ENCODE measurements at regions not wholly inside any gene's neighbourhood (a gene's known extent, or its start where the extent isn't known, plus 50 kb on each side); places are given as distances from the start of the nearest gene placed in this dataset.

- no peaks in the 10 kb centered on the region for H4K20me1 ChIP-seq (ENCODE audit: insufficient read depth, low read length)
- H3K79me2 ChIP-seq (ENCODE audit: insufficient read depth, low read length), result no peaks in the 10 kb centered on the region
- no peaks in the 10 kb centered on the region for H3K4me1 ChIP-seq (ENCODE audit: insufficient read depth, low read length)
- no peak overlapping the region for H3K4me2 ChIP-seq (ENCODE audit: insufficient read depth, low read length)
- peaks cover 3% of the 10 kb centered on the region for H3K9me3 ChIP-seq (ENCODE audit: low read depth, low read length)
- TF ChIP-seq CTCF (IDR thresholded peaks at IDR 0.05; ENCODE audit: extremely low read depth, low read depth, low read length), result no peak
- H2AFZ ChIP-seq (ENCODE audit: low read length), result no peak overlapping the region
- DNase-seq (ENCODE audit: insufficient read length, low spot score, missing footprints), result no peak
- no peaks in the 10 kb centered on the region for H3K36me3 ChIP-seq (ENCODE audit: insufficient read depth, low read length)
- no peak overlapping the region for H3K27ac ChIP-seq (ENCODE audit: low read depth, low read length)
- no peak overlapping the region for H3K4me3 ChIP-seq (ENCODE audit: insufficient read depth, low read length)
- H3K27me3 ChIP-seq (ENCODE audit: insufficient read depth, low read length), result no peaks in the 10 kb centered on the region
Measured at GRCh38 chr1:188350104-188350503, 1521.4 kb downstream of the PLA2G4A start.

GRCh38 chr1:188355082-188355481 lies 1526.3 kb downstream of the PLA2G4A start:
- Histone ChIP-seq H3K79me2 (ENCODE audit: insufficient read depth, low read length) (no peaks in the 10 kb centered on the region), H2AFZ (ENCODE audit: low read length) (no peak overlapping the region)

GRCh38 chr1:188355847-188356246 lies 1527.1 kb downstream of the PLA2G4A start:
- no peak for DNase-seq (ENCODE audit: insufficient read length, low spot score, missing footprints)
- no peaks in the 10 kb centered on the region for H3K9me3 ChIP-seq (ENCODE audit: low read depth, low read length)
- H3K4me2 ChIP-seq (ENCODE audit: insufficient read depth, low read length), result no peak overlapping the region
- no peaks in the 10 kb centered on the region for H3K27me3 ChIP-seq (ENCODE audit: insufficient read depth, low read length)
- no peak overlapping the region for H3K4me3 ChIP-seq (ENCODE audit: insufficient read depth, low read length)
- no peaks in the 10 kb centered on the region for H3K4me1 ChIP-seq (ENCODE audit: insufficient read depth, low read length)
- no peaks in the 10 kb centered on the region for H4K20me1 ChIP-seq (ENCODE audit: insufficient read depth, low read length)
- H3K36me3 ChIP-seq (ENCODE audit: insufficient read depth, low read length), result no peaks in the 10 kb centered on the region
- no peak for TF ChIP-seq CTCF (IDR thresholded peaks at IDR 0.05; ENCODE audit: extremely low read depth, low read depth, low read length)
- no peak overlapping the region for H3K27ac ChIP-seq (ENCODE audit: low read depth, low read length)
- no peak overlapping the region for H2AFZ ChIP-seq (ENCODE audit: low read length)
- no peaks in the 10 kb centered on the region for H3K79me2 ChIP-seq (ENCODE audit: insufficient read depth, low read length)

More at GRCh38 chr1:188355082-188355481, 1526.3 kb downstream of the PLA2G4A start:
- Histone ChIP-seq H3K9me3 (ENCODE audit: low read depth, low read length) (no peaks in the 10 kb centered on the region), H3K27ac (ENCODE audit: low read depth, low read length) (no peak overlapping the region), H3K36me3 (ENCODE audit: insufficient read depth, low read length) (no peaks in the 10 kb centered on the region), H3K4me3 (ENCODE audit: insufficient read depth, low read length) (no peak overlapping the region), H3K4me2 (ENCODE audit: insufficient read depth, low read length) (no peak overlapping the region), H3K27me3 (ENCODE audit: insufficient read depth, low read length) (no peaks in the 10 kb centered on the region), H3K4me1 (ENCODE audit: insufficient read depth, low read length) (no peaks in the 10 kb centered on the region), H4K20me1 (ENCODE audit: insufficient read depth, low read length) (no peaks in the 10 kb centered on the region)
- TF ChIP-seq CTCF (IDR thresholded peaks at IDR 0.05; ENCODE audit: extremely low read depth, low read depth, low read length), result no peak
- DNase-seq (ENCODE audit: insufficient read length, low spot score, missing footprints), result no peak

- TF ChIP-seq CTCF (IDR thresholded peaks at IDR 0.05; ENCODE audit: extremely low read depth, low read depth, low read length), result no peak
- Histone ChIP-seq H3K36me3 (ENCODE audit: insufficient read depth, low read length) (no peaks in the 10 kb centered on the region), H3K27me3 (ENCODE audit: insufficient read depth, low read length) (no peaks in the 10 kb centered on the region), H3K4me1 (ENCODE audit: insufficient read depth, low read length) (no peaks in the 10 kb centered on the region), H2AFZ (ENCODE audit: low read length) (no peak overlapping the region), H3K9me3 (ENCODE audit: low read depth, low read length) (no peaks in the 10 kb centered on the region), H3K4me2 (ENCODE audit: insufficient read depth, low read length) (no peak overlapping the region), H3K4me3 (ENCODE audit: insufficient read depth, low read length) (no peak overlapping the region), H3K27ac (ENCODE audit: low read depth, low read length) (no peak overlapping the region), H3K79me2 (ENCODE audit: insufficient read depth, low read length) (no peaks in the 10 kb centered on the region), H4K20me1 (ENCODE audit: insufficient read depth, low read length) (no peaks in the 10 kb centered on the region)
- no peak for DNase-seq (ENCODE audit: insufficient read length, low spot score, missing footprints)
Measured at GRCh38 chr1:188359315-188359714, 1530.6 kb downstream of the PLA2G4A start.
